GM18861 (cell line): ENCODE measurements at regions not wholly inside any gene's neighbourhood (a gene's known extent, or its start where the extent isn't known, plus 50 kb on each side); places are given as distances from the start of the nearest gene placed in this dataset.

Source experiments
- ATAC-seq: cut with Tn5 transposase; IDR thresholded peaks from one replicate; pipeline ENCODE4 v1.9.1; 2021; ENCODE audit not compliant: unreplicated experiment

DNA sequence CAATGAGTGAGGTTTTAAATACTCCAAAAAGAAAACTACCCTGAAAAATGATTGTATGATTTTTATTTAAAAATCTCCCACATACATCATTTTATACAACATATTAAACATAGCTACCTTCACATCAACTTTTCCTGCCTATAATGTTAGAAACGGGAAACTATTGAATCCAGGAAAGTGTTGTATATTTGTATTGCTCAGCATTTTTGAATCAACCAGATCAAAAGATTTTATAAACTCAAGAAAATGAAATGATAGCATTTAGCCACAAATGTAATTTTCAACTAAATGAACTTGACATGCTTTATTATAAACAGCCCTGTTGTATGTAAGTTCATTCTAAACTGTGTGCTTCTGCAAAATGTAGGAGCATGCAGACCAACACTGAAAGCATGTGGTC, 124.6 kb upstream of the SLC10A2 start:
- no peak for ATAC-seq

DNA sequence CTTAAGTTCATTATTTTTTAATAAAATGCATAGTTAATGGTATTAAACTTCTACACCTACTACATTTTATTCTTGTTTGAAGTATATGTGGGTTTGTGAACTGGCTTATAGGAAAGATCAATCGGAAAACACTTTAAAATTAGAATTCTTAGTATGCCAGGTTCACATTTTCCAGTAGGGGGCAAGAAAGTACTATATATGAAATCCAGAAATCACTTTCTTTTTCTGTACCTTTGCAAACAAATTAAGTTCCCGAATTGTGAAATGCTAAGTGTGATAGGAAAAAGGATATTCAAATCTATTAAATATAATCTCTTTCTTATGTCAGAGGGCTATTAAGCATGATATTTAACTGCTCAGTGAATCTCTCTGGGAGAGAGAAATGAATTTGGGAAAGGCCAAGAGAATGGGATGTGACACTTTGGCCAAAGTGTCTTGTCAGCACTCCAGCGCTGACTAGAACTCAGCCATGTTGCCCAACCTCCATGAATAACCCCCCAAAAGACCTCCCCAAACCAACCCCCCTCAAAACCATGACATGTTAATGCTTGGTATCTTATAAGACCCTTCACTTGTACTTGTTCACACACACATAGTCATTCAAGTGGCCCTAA, 122.6 kb upstream of the SLC10A2 start:
- ATAC-seq = peak; percentile 41

DNA sequence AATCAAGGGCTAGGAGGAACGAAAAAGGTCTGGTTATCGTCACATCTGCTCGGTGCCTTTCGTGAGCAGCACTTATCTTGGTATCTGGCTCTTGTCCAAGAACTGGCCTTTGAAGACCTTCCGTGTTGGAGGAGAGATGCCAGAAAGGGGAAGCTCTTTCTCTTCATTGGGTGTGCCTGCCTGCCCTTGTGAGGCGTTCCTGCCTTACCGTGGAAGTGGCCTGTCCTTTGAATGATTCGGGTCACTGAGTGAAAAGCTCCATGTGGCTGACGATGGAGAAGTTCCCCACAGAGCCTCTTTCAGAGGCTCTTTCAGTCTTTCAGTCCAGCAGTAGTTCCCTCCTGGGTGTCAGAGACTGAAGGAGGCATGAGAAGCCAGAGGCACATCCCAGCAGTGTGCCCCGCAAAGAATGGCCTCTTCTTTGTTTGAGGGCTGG, 121.5 kb upstream of the SLC10A2 start:
- no peak for ATAC-seq

DNA sequence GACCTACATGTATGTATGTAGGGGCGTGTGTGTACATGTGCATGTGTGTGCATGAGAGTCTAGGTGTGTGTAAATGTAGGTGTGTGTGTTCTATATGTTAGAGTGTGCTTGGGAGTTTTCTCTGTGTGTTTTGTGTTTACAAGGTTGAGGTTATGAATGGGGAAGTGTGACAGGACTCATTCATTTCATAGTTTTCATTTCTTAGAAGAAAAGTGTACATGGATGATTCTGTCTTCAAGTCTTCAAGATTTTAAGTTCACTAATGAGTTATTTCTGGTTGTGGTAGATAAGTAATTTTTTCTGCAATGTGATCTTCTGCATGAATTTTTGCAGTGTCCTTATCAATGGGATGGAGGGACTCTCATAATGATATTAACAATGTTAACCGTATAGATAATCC, 118.2 kb upstream of the SLC10A2 start:
- peak; percentile 44 for ATAC-seq

DNA sequence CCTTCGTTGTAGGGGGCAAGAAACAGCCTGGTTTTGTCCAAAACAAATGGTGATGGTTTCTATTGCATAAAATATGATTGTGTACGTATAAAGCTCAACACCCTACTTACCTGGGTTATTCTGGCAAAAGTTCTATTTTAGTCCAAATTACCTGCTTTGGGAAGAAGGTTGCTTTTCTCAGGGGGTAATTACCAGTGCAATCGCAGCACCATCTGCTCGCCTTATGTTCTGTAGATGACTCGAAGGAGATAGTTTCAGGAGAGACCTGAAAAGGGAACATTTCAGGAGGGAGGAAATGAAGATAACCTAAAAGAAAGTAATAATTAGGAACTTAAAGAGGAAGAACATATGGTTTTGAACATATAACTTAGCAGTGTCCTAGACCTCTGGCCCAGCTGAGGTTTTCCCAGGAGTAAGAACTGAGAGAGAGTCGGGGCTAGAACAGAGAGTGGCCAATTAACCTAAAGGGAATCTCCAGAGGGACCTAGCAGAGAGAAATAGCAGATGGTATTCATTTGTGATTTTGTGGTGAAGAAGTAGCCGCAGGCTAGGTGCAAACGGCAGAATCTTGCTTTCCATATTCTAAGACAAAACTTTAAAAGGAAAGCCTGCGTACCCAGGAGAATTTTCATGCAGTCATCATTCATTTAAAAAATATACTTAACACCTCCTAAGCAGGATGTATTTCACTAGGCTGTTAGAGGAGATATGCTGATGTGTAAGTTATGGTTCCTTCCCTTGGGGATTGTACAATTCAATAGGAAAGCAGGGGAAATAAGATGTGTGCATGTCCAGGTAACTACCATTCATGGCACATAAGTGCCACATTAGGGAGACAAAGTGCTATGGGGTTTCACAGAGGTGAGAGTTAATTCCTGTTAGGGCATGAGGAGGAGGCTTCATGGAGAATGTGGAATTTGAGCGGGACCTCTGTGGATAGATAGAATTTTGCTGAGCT, 113.0 kb upstream of the SLC10A2 start:
- no peak for ATAC-seq

DNA sequence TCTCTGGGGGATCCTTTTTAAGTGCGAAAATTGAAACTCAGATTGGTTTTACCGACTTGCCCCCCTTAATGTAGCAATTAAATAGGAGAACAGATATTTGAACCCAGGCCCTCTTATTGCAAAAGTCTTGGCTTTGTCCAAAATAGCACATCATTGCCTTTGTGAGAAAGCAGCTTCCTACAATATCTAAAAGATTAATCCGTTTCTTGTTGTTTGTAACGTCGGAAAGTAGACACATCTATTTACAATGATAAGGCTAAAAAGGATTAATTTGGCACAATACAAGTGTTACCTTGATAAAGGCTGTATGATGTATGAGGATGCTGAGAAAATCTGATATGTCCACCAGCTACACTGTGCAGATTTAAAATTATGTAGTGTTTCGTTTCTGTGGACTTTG, 108.7 kb upstream of the SLC10A2 start:
- no peak for ATAC-seq

DNA sequence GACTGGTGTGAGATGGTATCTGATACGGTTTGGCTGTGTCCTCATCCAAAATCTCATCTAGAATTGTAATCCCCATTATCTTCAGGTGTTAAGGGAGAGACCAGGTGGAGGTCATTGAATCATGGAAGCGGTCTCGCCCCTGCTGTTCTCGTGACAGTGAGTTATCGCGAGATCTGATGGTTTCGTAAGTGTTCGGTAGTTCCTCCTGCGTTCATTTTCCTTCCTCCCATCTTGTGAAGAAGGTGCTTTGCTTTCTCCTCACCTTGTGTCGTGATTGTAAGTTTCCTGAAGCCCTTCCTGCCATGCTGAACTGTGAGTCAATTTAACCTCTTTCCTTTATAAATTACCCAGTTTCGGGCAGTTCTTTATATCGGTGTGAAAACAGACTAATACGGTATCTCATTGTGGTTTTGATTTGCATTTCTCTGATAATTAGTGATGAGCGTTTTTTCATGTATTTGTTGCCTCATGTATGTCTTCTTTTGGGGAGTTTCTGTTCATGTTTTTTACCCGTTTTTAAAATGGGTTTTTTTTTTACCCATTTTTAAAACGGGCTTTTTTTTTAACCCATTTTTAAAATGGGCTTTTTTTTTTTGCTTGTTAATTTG, 102.8 kb upstream of the SLC10A2 start:
- ATAC-seq = peak; percentile 81

DNA sequence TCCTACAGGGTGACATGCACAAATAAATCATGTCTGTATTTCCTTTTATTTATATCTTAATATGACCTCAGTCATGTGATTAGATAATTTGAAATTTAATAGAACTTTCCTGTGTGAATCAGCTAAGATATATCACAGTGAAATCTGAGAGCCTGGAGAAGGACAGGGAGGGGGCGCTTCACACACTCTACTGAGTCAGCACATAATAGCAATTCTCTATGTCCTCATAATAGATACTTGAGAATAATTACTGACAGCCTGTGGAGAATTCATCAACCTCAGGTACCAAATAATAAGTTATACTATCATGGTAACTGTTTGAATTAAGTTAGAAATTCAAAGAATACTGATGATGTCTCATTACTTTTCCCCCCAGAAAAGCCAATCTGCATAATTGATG, 98.0 kb upstream of the SLC10A2 start:
- no peak for ATAC-seq

DNA sequence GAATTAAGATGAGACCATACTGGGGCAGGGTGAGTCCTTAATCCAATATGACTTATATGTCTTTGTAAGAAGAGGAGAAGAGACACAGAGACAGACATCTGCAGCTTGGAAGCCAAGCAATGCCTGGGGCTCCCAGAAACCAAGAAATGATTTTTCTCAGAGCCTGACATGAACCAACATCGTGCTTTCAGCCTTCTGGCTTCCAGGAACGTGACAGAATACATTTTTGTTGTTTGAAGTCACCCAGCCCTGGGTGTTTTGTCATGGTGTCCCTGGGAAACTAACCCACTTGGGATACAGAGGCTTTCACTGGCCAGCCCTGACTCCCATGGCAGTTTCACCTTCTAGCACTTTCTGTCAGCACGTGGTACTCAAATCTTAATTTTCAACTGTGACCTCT, 95.3 kb upstream of the SLC10A2 start:
- ATAC-seq = no peak

DNA sequence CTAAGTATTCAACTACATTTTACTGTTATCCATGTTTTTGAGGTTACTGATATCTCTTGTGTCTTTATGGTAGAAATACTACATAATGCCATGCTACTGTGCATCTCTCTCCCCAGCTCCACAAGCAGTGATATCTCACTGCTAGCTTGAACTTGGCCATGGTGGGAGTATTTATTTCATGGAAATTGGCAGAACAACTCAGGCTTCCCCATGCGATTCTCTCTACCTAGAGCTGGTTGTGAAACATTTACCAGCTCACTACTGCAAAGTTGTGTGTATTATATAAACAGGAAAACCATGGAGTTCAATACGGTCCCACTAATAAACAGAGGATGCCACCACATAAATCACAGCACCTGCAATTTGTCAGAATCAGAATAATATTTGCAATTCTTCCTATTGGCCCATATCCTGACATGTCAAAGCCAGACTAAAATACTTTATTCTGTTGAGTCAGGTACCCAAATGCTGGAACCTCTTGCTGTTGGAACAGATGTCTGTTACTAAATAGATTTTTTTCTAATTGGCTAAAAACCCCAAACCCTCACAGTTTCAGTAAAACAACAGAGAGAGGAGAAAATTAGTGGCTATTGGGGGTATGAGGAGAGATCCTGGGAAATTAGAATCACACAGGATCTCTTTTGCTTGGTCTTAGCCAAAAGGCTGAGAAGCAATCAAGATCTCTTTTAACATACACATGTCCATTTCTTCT, 91.4 kb upstream of the SLC10A2 start:
- no peak for ATAC-seq

DNA sequence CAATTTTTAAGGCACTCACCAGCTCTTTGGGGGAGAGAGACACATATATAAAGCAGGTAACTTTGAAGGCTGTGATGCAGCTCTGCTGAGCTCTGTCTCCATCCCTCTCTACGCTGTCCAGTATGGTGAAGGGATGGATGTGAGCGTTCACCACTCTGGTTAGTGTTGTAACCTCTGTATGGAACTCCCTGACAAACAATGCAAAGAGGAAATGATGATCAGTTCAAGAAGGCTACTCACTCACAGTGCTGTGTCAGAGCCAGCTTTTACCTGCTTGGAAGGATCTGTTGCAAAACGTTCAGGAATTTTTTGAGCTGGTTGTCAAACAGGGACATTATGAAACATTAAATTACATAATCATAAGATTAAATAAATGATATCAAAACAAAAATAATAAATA, 90.8 kb upstream of the SLC10A2 start:
- ATAC-seq = no peak

DNA sequence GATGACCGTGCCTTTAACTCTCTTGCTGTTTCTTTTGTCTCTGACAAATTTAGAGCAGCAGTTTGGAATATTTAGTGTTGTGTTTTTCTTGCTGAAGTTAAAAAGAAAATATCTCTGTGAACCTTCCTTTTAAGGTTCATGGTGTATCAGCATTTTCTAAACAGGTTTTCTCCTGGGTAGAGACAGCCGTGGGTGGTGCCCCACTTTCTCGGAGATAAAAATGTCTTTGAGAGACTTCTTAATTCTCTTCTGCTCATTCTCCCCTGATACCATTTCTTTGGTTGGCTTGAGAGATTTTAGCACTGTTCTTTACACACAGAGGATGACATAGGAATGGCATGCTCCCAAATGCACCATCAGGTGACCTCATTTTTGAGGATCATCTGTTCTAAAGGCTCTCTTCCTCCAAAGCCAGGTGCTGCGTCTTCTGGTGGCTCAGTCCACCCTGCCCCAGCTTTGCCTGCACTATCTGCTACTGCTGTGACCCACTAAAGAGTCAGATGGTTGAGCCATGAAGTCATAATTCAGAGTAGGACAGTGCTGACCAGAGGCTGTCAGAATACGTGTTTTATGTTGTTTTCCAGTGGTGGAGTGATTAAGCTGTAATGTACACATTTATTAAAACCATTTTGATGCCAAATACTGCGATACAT, 90.3 kb upstream of the SLC10A2 start:
- no peak for ATAC-seq

DNA sequence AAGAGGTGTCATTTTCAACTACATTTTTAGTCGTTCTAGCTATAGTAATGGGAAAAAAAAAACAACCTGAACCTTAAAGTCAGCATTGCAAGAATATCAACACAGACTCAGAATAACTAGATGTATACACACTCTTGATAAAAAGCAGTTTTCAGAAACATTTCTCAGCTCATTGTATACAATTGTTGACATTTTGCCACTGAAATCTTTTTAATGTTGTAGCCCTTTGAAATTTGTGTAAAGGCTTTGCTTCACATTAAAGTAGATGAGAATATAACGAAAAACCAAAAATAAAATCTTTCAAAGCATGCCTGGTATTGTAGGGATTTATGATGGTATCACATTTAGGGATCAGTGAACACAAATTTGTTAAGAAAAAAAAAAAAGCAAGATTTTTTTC, 87.2 kb upstream of the SLC10A2 start:
- ATAC-seq = no peak

DNA sequence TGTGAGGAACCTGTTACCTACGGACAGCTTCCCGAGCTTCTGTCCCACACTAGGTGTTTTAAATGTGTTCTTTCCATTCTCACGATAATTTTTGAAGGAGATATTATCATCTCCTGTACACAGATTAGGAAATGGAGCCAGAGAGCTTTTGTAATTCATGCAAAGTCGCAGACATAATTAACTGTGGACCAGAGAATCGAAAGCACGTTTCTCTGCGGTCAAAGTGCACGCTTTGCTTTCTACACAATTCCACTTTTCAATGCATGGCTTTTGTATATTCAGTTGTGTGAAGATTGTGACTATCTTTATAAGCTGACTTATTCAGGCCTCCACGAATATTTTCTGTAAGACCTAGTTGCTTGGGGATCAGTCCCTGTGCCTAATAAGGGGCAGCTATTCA, 81.7 kb upstream of the SLC10A2 start:
- ATAC-seq = no peak

DNA sequence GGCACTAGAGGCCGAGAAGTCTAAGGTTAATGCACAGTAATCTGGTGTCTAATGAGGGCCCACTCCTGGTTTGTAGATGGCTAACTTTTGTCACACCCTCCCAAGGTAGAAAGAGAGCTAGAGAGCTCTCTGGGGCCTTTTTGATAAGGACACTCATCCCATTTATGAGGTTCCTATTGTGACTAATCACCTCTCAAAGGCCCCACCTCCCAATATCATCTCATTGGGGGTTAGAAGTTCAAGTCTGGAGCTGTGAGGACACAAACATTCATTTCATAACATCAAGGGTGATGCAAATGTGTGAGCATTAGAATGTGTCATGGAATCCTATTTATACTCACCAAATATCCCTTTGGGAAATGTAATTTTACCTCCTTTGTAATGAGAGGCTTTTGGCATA, 79.2 kb upstream of the SLC10A2 start:
- no peak for ATAC-seq

DNA sequence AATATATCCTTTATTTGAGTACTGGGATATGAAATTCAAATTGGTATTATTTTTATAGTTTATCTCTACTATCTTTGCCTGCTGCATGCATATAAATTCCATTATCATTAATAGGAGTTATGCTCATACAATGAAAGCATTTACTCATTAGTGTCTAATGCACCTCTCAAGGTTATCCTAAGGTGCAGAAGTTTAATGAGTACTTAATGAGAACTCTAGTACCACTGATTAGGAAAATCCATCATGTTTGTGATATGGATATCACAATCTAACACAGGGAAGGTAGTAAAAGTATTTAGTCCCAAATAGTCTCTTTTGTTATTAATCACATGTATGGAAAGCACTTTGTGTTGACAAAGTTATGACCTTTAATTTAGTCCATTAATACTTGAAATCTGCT, 77.2 kb upstream of the SLC10A2 start:
- ATAC-seq = no peak

DNA sequence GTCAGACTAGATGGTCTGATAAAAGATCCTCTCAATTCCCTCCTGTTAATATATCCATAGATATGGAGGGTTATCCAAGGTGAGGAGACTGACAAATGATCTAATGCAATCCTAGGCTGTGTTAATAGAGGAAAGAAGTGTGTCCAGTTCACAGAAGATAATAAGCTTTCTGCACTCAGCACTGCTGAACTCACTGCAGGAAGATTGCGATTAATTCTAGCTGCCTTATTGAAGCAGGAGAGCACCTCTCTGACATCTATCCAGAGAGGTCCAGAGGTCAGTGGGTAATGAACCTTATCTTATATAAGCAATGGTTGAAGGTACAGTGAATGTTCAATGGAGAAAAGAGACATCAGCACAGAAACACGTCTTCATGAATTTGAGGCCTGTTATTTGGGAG, 75.9 kb upstream of the SLC10A2 start:
- ATAC-seq = no peak

DNA sequence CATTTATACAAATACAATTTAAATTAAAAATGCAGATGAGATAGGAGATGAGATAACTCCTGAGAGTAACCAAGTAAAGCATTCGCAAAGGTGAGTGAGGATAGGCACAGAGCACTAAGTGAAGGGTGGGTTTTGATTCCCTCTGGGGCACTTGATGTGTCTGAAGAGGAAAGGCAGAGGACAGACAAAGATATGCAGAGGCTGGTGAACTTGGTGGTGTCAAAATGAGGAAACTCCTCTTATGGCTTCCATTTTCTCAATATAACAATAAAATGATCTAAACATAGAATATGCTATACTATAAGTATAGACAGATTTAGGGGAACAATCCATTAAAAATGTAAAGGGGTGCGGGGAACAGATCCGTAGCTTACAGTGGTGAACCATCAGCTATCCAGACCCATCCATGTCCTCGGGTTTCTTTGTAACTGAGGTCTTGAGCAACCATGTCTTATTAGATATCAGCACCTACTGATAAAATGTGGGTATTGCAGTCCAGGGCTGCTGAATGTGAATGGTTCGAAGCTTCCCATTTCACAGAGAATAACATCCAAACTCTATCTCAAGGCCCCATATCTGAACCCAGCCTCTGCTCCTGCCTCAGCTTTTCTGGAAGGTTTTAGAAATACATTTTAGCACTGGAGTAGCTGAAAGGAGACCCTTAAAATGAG, 73.9 kb upstream of the SLC10A2 start:
- ATAC-seq = peak; percentile 93

DNA sequence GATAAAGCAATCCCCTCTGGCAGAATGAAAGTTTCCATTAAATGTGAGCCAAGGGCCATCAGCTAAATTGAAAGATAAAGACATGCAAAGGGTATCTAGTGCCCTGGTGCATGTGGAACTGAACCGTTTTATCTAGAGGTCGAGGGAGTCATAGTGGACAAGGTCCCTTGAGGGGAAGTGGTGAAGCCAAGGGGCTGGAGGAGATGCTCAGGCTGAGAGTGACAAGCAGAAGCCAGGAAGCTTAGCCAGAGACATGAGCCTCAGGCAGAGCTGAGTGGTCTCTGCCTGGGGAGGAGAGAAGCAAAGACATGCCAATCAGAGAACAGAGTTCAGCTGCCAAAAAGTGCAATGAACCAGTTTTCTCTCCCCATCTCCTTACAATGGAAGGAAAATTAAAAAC, 68.1 kb upstream of the SLC10A2 start:
- peak; percentile 59 for ATAC-seq

DNA sequence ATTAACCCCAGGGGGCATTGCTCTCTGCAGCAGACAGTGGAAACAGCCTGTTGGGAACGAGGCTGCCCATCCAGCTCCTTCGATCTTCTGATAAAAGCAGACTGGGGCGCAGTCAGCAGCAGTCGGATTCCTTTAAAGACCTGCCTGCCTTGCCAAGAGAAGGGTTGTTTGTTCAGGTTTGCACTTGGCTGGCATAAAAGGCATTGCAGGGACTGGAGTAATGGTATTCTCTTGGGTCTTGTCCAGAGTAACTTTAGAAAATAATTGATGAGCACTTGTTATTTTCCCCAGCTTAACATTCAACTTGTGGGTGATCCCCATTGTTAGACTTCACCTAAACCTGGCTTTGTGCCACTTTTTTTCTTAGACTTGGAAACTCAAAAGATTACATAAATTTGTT, 67.3 kb upstream of the SLC10A2 start:
- ATAC-seq = no peak
